ENCODE measurements at regions not wholly inside any gene's neighbourhood (a gene's known extent, or its start where the extent isn't known, plus 50 kb on each side); places are given as distances from the start of the nearest gene placed in this dataset.

DNA sequence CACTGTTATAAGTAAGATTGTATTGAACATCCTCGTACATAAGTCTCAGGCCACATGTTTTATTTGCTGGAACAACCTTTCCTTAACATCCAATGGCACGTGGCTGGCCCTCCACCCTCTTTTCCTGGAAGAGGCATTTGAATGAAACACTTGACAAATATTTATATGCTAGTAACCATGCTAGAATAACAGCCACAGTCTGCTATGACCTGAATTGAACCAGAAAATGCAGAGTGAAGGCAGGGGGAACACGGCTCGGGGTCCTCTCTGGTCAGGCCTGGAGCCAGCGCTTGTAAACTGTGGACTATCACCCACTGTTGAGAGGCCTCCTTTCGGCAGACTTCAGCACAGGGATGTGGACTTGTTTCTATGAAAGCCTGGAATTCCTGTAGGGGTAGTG lies 198.2 kb upstream of the COPS8 start:
- TF ChIP-seq, protein P1, sequence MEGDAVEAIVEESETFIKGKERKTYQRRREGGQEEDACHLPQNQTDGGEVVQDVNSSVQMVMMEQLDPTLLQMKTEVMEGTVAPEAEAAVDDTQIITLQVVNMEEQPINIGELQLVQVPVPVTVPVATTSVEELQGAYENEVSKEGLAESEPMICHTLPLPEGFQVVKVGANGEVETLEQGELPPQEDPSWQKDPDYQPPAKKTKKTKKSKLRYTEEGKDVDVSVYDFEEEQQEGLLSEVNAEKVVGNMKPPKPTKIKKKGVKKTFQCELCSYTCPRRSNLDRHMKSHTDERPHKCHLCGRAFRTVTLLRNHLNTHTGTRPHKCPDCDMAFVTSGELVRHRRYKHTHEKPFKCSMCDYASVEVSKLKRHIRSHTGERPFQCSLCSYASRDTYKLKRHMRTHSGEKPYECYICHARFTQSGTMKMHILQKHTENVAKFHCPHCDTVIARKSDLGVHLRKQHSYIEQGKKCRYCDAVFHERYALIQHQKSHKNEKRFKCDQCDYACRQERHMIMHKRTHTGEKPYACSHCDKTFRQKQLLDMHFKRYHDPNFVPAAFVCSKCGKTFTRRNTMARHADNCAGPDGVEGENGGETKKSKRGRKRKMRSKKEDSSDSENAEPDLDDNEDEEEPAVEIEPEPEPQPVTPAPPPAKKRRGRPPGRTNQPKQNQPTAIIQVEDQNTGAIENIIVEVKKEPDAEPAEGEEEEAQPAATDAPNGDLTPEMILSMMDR (IDR thresholded peaks at IDR 0.05), result no peak
- TF ChIP-seq EP300 (IDR thresholded peaks at IDR 0.05), result no peak
